IPS-18c (cell line): ENCODE measurements at regions not wholly inside any gene's neighbourhood (a gene's known extent, or its start where the extent isn't known, plus 50 kb on each side); places are given as distances from the start of the nearest gene placed in this dataset.

Source experiments
- H3K4me3 ChIP-seq: 2 replicates; pipeline ENCODE4 v1.7.0; 2013; ENCODE audit warnings: low read depth, mild to moderate bottlenecking, low read length, moderate library complexity; ENCODE audit not compliant: insufficient read depth
- H3K9me3 ChIP-seq: one replicate; pipeline ENCODE4 v1.6.1; 2013; ENCODE audit warnings: mild to moderate bottlenecking, low read length, moderate library complexity; ENCODE audit not compliant: control insufficient read depth, insufficient read depth

GRCh38 chrX:69228732-69229131, 63.5 kb upstream of the PJA1 start:
- H3K4me3 ChIP-seq, result no peak overlapping the region

GRCh38 chrX:69226459-69227158, 61.4 kb upstream of the PJA1 start:
- Histone ChIP-seq H3K4me3 (no peak overlapping the region), H3K9me3 (peaks cover 5% of the 10 kb centered on the region)

More at GRCh38 chrX:69228732-69229131, 63.5 kb upstream of the PJA1 start:
- H3K9me3 ChIP-seq, result peaks cover 2% of the 10 kb centered on the region

- no peak overlapping the region for H3K4me3 ChIP-seq
- peaks cover 7% of the 10 kb centered on the region for H3K9me3 ChIP-seq
Observed at GRCh38 chrX:69222103-69223090, 57.1 kb upstream of the PJA1 start.

- Histone ChIP-seq H3K9me3 (peaks cover 5% of the 10 kb centered on the region), H3K4me3 (peak overlapping the region; percentile 28; the same call in 1 of the 2 replicates)
Observed at GRCh38 chrX:69221239-69222102, 56.2 kb upstream of the PJA1 start.

- Histone ChIP-seq H3K9me3 (peaks cover 5% of the 10 kb centered on the region), H3K4me3 (no peak overlapping the region; the same call in 1 of the 2 replicates)
Observed at GRCh38 chrX:69218407-69218997, 53.2 kb upstream of the PJA1 start.

GRCh38 chrX:69216911-69217310, 51.7 kb upstream of the PJA1 start:
- H3K9me3 ChIP-seq, result peaks cover 5% of the 10 kb centered on the region
- no peak overlapping the region for H3K4me3 ChIP-seq

- Histone ChIP-seq H3K4me3 (no peak overlapping the region), H3K9me3 (peaks cover 5% of the 10 kb centered on the region)
Observed at GRCh38 chrX:69216446-69216845, 51.2 kb upstream of the PJA1 start.

GRCh38 chrX:69215161-69215875, 50.1 kb upstream of the PJA1 start:
- peaks cover 5% of the 10 kb centered on the region for H3K9me3 ChIP-seq

More at GRCh38 chrX:69215161-69215875, 50.1 kb upstream of the PJA1 start:
- H3K4me3 ChIP-seq, result no peak overlapping the region
